ENCODE measurements at regions not wholly inside any gene's neighbourhood (a gene's known extent, or its start where the extent isn't known, plus 50 kb on each side); places are given as distances from the start of the nearest gene placed in this dataset.

GRCh38 chr2:239504643-239505235, 103.9 kb upstream of the HDAC4 start:
- DNase-seq (ENCODE audit: low read depth in 2 of 2) = no peak
- no peak overlapping the region for H3K4me2 ChIP-seq (ENCODE audit: extremely low read depth, insufficient read depth, low read length)
- no peak overlapping the region for H2AFZ ChIP-seq (ENCODE audit: low read length)
- no peaks in the 10 kb centered on the region for H3K9me3 ChIP-seq (ENCODE audit: control insufficient read depth, insufficient read depth, low read depth, low read length)
- no peaks in the 10 kb centered on the region for H3K27me3 ChIP-seq (ENCODE audit: control insufficient read depth, insufficient read depth, low read length)
- no peak overlapping the region for H3K4me3 ChIP-seq (replicated peaks in 1 of 4; ENCODE audit: control extremely low read depth in 1 of 4, insufficient read depth in 1 of 4, low read depth in 3 of 4, low read length in 4 of 4)
- H4K20me1 ChIP-seq (ENCODE audit: control insufficient read depth, extremely low read depth, insufficient read depth, low read length) = no peaks in the 10 kb centered on the region
- H3K79me2 ChIP-seq (ENCODE audit: control insufficient read depth, insufficient read depth, low read length) = no peaks in the 10 kb centered on the region
- no peaks in the 10 kb centered on the region for H3K4me1 ChIP-seq (ENCODE audit: control insufficient read depth, extremely low read depth, insufficient read depth, low read length)
- H3K9ac ChIP-seq (ENCODE audit: insufficient read depth, low read length) = no peak overlapping the region
- no peak overlapping the region for H3K27ac ChIP-seq (ENCODE audit: insufficient read depth, low read length)
- H3K36me3 ChIP-seq (ENCODE audit: control insufficient read depth, insufficient read depth, low read length) = no peaks in the 10 kb centered on the region
- TF ChIP-seq CTCF (conservative IDR thresholded peaks at IDR 0.05 in 1 of 2, IDR thresholded peaks at IDR 0.05 in 1 of 2; ENCODE audit: low read depth in 1 of 2, low read length in 2 of 2) = no peak
- no peak for TF ChIP-seq EZH2 (IDR thresholded peaks at IDR 0.05; ENCODE audit: low read length, missing control alignments)

- Histone ChIP-seq H3K4me1 (ENCODE audit: control insufficient read depth, extremely low read depth, insufficient read depth, low read length) (no peaks in the 10 kb centered on the region), H4K20me1 (ENCODE audit: control insufficient read depth, extremely low read depth, insufficient read depth, low read length) (no peaks in the 10 kb centered on the region), H3K79me2 (ENCODE audit: control insufficient read depth, insufficient read depth, low read length) (no peaks in the 10 kb centered on the region), H3K36me3 (ENCODE audit: control insufficient read depth, insufficient read depth, low read length) (no peaks in the 10 kb centered on the region), H3K4me2 (ENCODE audit: extremely low read depth, insufficient read depth, low read length) (no peak overlapping the region), H3K27me3 (ENCODE audit: control insufficient read depth, insufficient read depth, low read length) (no peaks in the 10 kb centered on the region), H3K27ac (ENCODE audit: insufficient read depth, low read length) (no peak overlapping the region), H3K4me3 (replicated peaks in 1 of 4; ENCODE audit: control extremely low read depth in 1 of 4, insufficient read depth in 1 of 4, low read depth in 3 of 4, low read length in 4 of 4) (no peak overlapping the region), H2AFZ (ENCODE audit: low read length) (no peak overlapping the region), H3K9ac (ENCODE audit: insufficient read depth, low read length) (no peak overlapping the region), H3K9me3 (ENCODE audit: control insufficient read depth, insufficient read depth, low read depth, low read length) (no peaks in the 10 kb centered on the region)
- no peak for DNase-seq (ENCODE audit: low read depth in 2 of 2)
- TF ChIP-seq EZH2 (IDR thresholded peaks at IDR 0.05; ENCODE audit: low read length, missing control alignments) = no peak
- TF ChIP-seq CTCF (conservative IDR thresholded peaks at IDR 0.05 in 1 of 2, IDR thresholded peaks at IDR 0.05 in 1 of 2; ENCODE audit: low read depth in 1 of 2, low read length in 2 of 2) = no peak
These were observed 101.8 kb upstream of the HDAC4 start for GRCh38 chr2:239502430-239503186.

GRCh38 chr2:239500574-239501550, 100.0 kb upstream of the HDAC4 start:
- no peak overlapping the region for H3K4me2 ChIP-seq (ENCODE audit: extremely low read depth, insufficient read depth, low read length)
- H3K27me3 ChIP-seq (ENCODE audit: control insufficient read depth, insufficient read depth, low read length) = no peaks in the 10 kb centered on the region
- H3K36me3 ChIP-seq (ENCODE audit: control insufficient read depth, insufficient read depth, low read length) = no peaks in the 10 kb centered on the region
- H3K9ac ChIP-seq (ENCODE audit: insufficient read depth, low read length) = no peak overlapping the region
- DNase-seq (ENCODE audit: low read depth in 2 of 2) = no peak
- no peak overlapping the region for H3K4me3 ChIP-seq (replicated peaks in 1 of 4; ENCODE audit: control extremely low read depth in 1 of 4, insufficient read depth in 1 of 4, low read depth in 3 of 4, low read length in 4 of 4)
- no peaks in the 10 kb centered on the region for H3K4me1 ChIP-seq (ENCODE audit: control insufficient read depth, extremely low read depth, insufficient read depth, low read length)
- no peak for TF ChIP-seq CTCF (conservative IDR thresholded peaks at IDR 0.05 in 1 of 2, IDR thresholded peaks at IDR 0.05 in 1 of 2; ENCODE audit: low read depth in 1 of 2, low read length in 2 of 2)
- TF ChIP-seq EZH2 (IDR thresholded peaks at IDR 0.05; ENCODE audit: low read length, missing control alignments) = no peak
- no peak overlapping the region for H3K27ac ChIP-seq (ENCODE audit: insufficient read depth, low read length)
- no peaks in the 10 kb centered on the region for H3K79me2 ChIP-seq (ENCODE audit: control insufficient read depth, insufficient read depth, low read length)
- no peaks in the 10 kb centered on the region for H4K20me1 ChIP-seq (ENCODE audit: control insufficient read depth, extremely low read depth, insufficient read depth, low read length)
- no peaks in the 10 kb centered on the region for H3K9me3 ChIP-seq (ENCODE audit: control insufficient read depth, insufficient read depth, low read depth, low read length)
- H2AFZ ChIP-seq (ENCODE audit: low read length) = no peak overlapping the region
